ENCODE measurements at regions not wholly inside any gene's neighbourhood (a gene's known extent, or its start where the extent isn't known, plus 50 kb on each side); places are given as distances from the start of the nearest gene placed in this dataset.

- no peak overlapping the region for H3K4me3 ChIP-seq (replicated peaks; ENCODE audit: low read depth, low read length)
- DNase-seq (ENCODE audit: extremely low read depth, insufficient read length): no peak
- H3K27me3 ChIP-seq (replicated peaks; ENCODE audit: control insufficient read depth, insufficient read depth, low read length): no peaks in the 10 kb centered on the region
- no peaks in the 10 kb centered on the region for H3K36me3 ChIP-seq (ENCODE audit: control insufficient read depth, insufficient read depth, low read length)
- no peak for TF ChIP-seq CTCF (IDR thresholded peaks at IDR 0.05; ENCODE audit: insufficient read depth, low read length, poor library complexity, severe bottlenecking)
Observed at GRCh38 chr21:18989953-18990495, 586.4 kb upstream of the TMPRSS15 start.

GRCh38 chr21:18991846-18992245, 588.3 kb upstream of the TMPRSS15 start:
- no peaks in the 10 kb centered on the region for H3K36me3 ChIP-seq (ENCODE audit: control insufficient read depth, insufficient read depth, low read length)
- TF ChIP-seq CTCF (IDR thresholded peaks at IDR 0.05; ENCODE audit: insufficient read depth, low read length, poor library complexity, severe bottlenecking): no peak
- no peaks in the 10 kb centered on the region for H3K27me3 ChIP-seq (replicated peaks; ENCODE audit: control insufficient read depth, insufficient read depth, low read length)
- DNase-seq (ENCODE audit: extremely low read depth, insufficient read length): no peak
- no peak overlapping the region for H3K4me3 ChIP-seq (replicated peaks; ENCODE audit: low read depth, low read length)

- TF ChIP-seq CTCF (IDR thresholded peaks at IDR 0.05; ENCODE audit: insufficient read depth, low read length, poor library complexity, severe bottlenecking): no peak
- DNase-seq (ENCODE audit: extremely low read depth, insufficient read length): no peak
- Histone ChIP-seq H3K36me3 (ENCODE audit: control insufficient read depth, insufficient read depth, low read length) (no peaks in the 10 kb centered on the region), H3K4me3 (replicated peaks; ENCODE audit: low read depth, low read length) (no peak overlapping the region), H3K27me3 (replicated peaks; ENCODE audit: control insufficient read depth, insufficient read depth, low read length) (no peaks in the 10 kb centered on the region)
Observed at GRCh38 chr21:19010251-19010650, 606.7 kb upstream of the TMPRSS15 start.

GRCh38 chr21:19010996-19011395, 607.4 kb upstream of the TMPRSS15 start:
- TF ChIP-seq CTCF (IDR thresholded peaks at IDR 0.05; ENCODE audit: insufficient read depth, low read length, poor library complexity, severe bottlenecking): no peak
- Histone ChIP-seq H3K27me3 (replicated peaks; ENCODE audit: control insufficient read depth, insufficient read depth, low read length) (no peaks in the 10 kb centered on the region), H3K36me3 (ENCODE audit: control insufficient read depth, insufficient read depth, low read length) (no peaks in the 10 kb centered on the region), H3K4me3 (replicated peaks; ENCODE audit: low read depth, low read length) (no peak overlapping the region)
- DNase-seq (ENCODE audit: extremely low read depth, insufficient read length): no peak

- no peak for TF ChIP-seq CTCF (IDR thresholded peaks at IDR 0.05; ENCODE audit: insufficient read depth, low read length, poor library complexity, severe bottlenecking)
- no peaks in the 10 kb centered on the region for H3K36me3 ChIP-seq (ENCODE audit: control insufficient read depth, insufficient read depth, low read length)
- H3K4me3 ChIP-seq (replicated peaks; ENCODE audit: low read depth, low read length): no peak overlapping the region
- H3K27me3 ChIP-seq (replicated peaks; ENCODE audit: control insufficient read depth, insufficient read depth, low read length): no peaks in the 10 kb centered on the region
- DNase-seq (ENCODE audit: extremely low read depth, insufficient read length): no peak
Observed at GRCh38 chr21:19011451-19011850, 607.9 kb upstream of the TMPRSS15 start.

GRCh38 chr21:19013916-19014315, 610.3 kb upstream of the TMPRSS15 start:
- no peaks in the 10 kb centered on the region for H3K36me3 ChIP-seq (ENCODE audit: control insufficient read depth, insufficient read depth, low read length)
- no peak for TF ChIP-seq CTCF (IDR thresholded peaks at IDR 0.05; ENCODE audit: insufficient read depth, low read length, poor library complexity, severe bottlenecking)

More at GRCh38 chr21:19013916-19014315, 610.3 kb upstream of the TMPRSS15 start:
- no peak for DNase-seq (ENCODE audit: extremely low read depth, insufficient read length)
- Histone ChIP-seq H3K27me3 (replicated peaks; ENCODE audit: control insufficient read depth, insufficient read depth, low read length) (no peaks in the 10 kb centered on the region), H3K4me3 (replicated peaks; ENCODE audit: low read depth, low read length) (no peak overlapping the region)

Data from GM06990 (cell line).